ENCODE measurements at regions not wholly inside any gene's neighbourhood (a gene's known extent, or its start where the extent isn't known, plus 50 kb on each side); places are given as distances from the start of the nearest gene placed in this dataset.

GRCh38 chr18:2468051-2468450, 103.3 kb downstream of the METTL4 start:
- no peak for DNase-seq

- DNase-seq: no peak
Observed at GRCh38 chr18:2471523-2471922, 99.8 kb downstream of the METTL4 start.

- DNase-seq: no peak
Observed at GRCh38 chr18:2478662-2479061, 92.6 kb downstream of the METTL4 start.

- DNase-seq: no peak
Observed at GRCh38 chr18:2480536-2480935, 90.8 kb downstream of the METTL4 start.

GRCh38 chr18:2482706-2483475, 88.4 kb downstream of the METTL4 start:
- no peak for DNase-seq

- no peak for DNase-seq
Observed at GRCh38 chr18:2485983-2486382, 85.3 kb downstream of the METTL4 start.

- DNase-seq: no peak
Observed at GRCh38 chr18:2486426-2486825, 84.9 kb downstream of the METTL4 start.
